ENCODE measurements at regions not wholly inside any gene's neighbourhood (a gene's known extent, or its start where the extent isn't known, plus 50 kb on each side); places are given as distances from the start of the nearest gene placed in this dataset.

- H3K9ac ChIP-seq (ENCODE audit: low read length) = no peak overlapping the region
- H3K27ac Mint-ChIP-seq = no peak overlapping the region
- ChIA-PET CTCF (no interaction called here), POLR2A (no interaction called here)
- no peaks in the 10 kb centered on the region for H3K36me3 ChIP-seq (replicated peaks in 1 of 2; ENCODE audit: control extremely low read depth in 1 of 2, control insufficient read depth in 1 of 2, extremely low read depth in 1 of 2, insufficient read depth in 2 of 2, low read length in 1 of 2)
- DNase-seq = no peak
- H3K79me2 ChIP-seq (ENCODE audit: control insufficient read depth, insufficient read depth, low read length) = no peaks in the 10 kb centered on the region
- no peaks in the 10 kb centered on the region for H3K9me3 Mint-ChIP-seq (ENCODE audit: insufficient read depth)
- peaks cover 0 to 8% (median 0%) of the 10 kb centered on the region in 4 experiments for H3K27me3 ChIP-seq (replicated peaks in 1 of 4; ENCODE audit: control extremely low read depth in 1 of 4, control insufficient read depth in 3 of 4, insufficient read depth in 4 of 4, low read length in 3 of 4)
- H3K4me1 ChIP-seq (ENCODE audit: control insufficient read depth in 2 of 2, insufficient read depth in 2 of 2, low read length in 2 of 2) = no peaks in the 10 kb centered on the region
- H3K4me3 ChIP-seq (ENCODE audit: control extremely low read depth in 1 of 5, extremely low read depth in 1 of 5, insufficient read depth in 1 of 5, low read depth in 2 of 5, low read length in 4 of 5) = no peak overlapping the region
- no peaks in the 10 kb centered on the region for H4K20me1 ChIP-seq (ENCODE audit: control insufficient read depth, insufficient read depth, low read length, poor library complexity, severe bottlenecking)
- H3K27ac ChIP-seq (ENCODE audit: low read length in 2 of 2) = no peak overlapping the region
- H2AFZ ChIP-seq (ENCODE audit: insufficient read depth, low read depth, low read length, poor library complexity, severe bottlenecking) = no peak overlapping the region
- H3K4me2 ChIP-seq (replicated peaks; ENCODE audit: low read depth, low read length, poor library complexity, severe bottlenecking) = no peak overlapping the region
- H3K27me3 Mint-ChIP-seq = peaks cover 11% of the 10 kb centered on the region
- TF ChIP-seq CTCF (IDR thresholded peaks at IDR 0.05) = no peak
- TF ChIP-seq EZH2 (IDR thresholded peaks at IDR 0.05; ENCODE audit: borderline replicate concordance, insufficient read depth, low read depth, low read length, poor library complexity, severe bottlenecking) = no peak
- no peak overlapping the region for H3K4me3 Mint-ChIP-seq
- peaks cover 0 to 3% (median 0%) of the 10 kb centered on the region in 3 donors for H3K9me3 ChIP-seq (ENCODE audit: control extremely low read depth in 1 of 3, control insufficient read depth in 2 of 3, insufficient read depth in 1 of 3, low read length in 2 of 3)
- no peaks in the 10 kb centered on the region for H3K4me1 Mint-ChIP-seq
- WGBS (ENCODE audit: insufficient coverage) = 89% methylated on average over 39 of the region's 40 CpGs
- ATAC-seq (ENCODE audit: low read depth) = no peak
- intact Hi-C loops (cut with micrococcal nuclease) = no loop called here
Observed at GRCh38 chr6:168129292-168130167, 50.5 kb upstream of the FRMD1 start.

GRCh38 chr6:168128631-168129291 lies 49.7 kb upstream of the FRMD1 start:
- Histone ChIP-seq H3K27me3 (replicated peaks in 1 of 4; ENCODE audit: control extremely low read depth in 1 of 4, control insufficient read depth in 3 of 4, insufficient read depth in 4 of 4, low read length in 3 of 4) (peaks cover 0 to 8% (median 0%) of the 10 kb centered on the region in 4 experiments), H3K79me2 (ENCODE audit: control insufficient read depth, insufficient read depth, low read length) (no peaks in the 10 kb centered on the region), H3K4me2 (replicated peaks; ENCODE audit: low read depth, low read length, poor library complexity, severe bottlenecking) (no peak overlapping the region), H2AFZ (ENCODE audit: insufficient read depth, low read depth, low read length, poor library complexity, severe bottlenecking) (no peak overlapping the region), H3K4me3 (ENCODE audit: control extremely low read depth in 1 of 5, extremely low read depth in 1 of 5, insufficient read depth in 1 of 5, low read depth in 2 of 5, low read length in 4 of 5) (no peak overlapping the region), H3K9ac (ENCODE audit: low read length) (no peak overlapping the region), H3K36me3 (replicated peaks in 1 of 2; ENCODE audit: control extremely low read depth in 1 of 2, control insufficient read depth in 1 of 2, extremely low read depth in 1 of 2, insufficient read depth in 2 of 2, low read length in 1 of 2) (no peaks in the 10 kb centered on the region), H3K4me1 (ENCODE audit: control insufficient read depth in 2 of 2, insufficient read depth in 2 of 2, low read length in 2 of 2) (no peaks in the 10 kb centered on the region), H3K27ac (ENCODE audit: low read length in 2 of 2) (no peak overlapping the region), H4K20me1 (ENCODE audit: control insufficient read depth, insufficient read depth, low read length, poor library complexity, severe bottlenecking) (no peaks in the 10 kb centered on the region), H3K9me3 (ENCODE audit: control extremely low read depth in 1 of 3, control insufficient read depth in 2 of 3, insufficient read depth in 1 of 3, low read length in 2 of 3) (peaks cover 0 to 3% (median 0%) of the 10 kb centered on the region in 3 donors)
- Mint-ChIP-seq H3K9me3 (ENCODE audit: insufficient read depth) (no peaks in the 10 kb centered on the region), H3K4me1 (no peaks in the 10 kb centered on the region), H3K4me3 (no peak overlapping the region), H3K27ac (no peak overlapping the region), H3K27me3 (peaks cover 11% of the 10 kb centered on the region)
- DNase-seq = no peak
- intact Hi-C loops (cut with micrococcal nuclease) = no loop called here
- CTCF ChIA-PET = no interaction called here
- POLR2A ChIA-PET = no interaction called here
- no peak for ATAC-seq (ENCODE audit: low read depth)
- TF ChIP-seq EZH2 (IDR thresholded peaks at IDR 0.05; ENCODE audit: borderline replicate concordance, insufficient read depth, low read depth, low read length, poor library complexity, severe bottlenecking) = no peak
- TF ChIP-seq CTCF (IDR thresholded peaks at IDR 0.05) = no peak
- 93% methylated on average over 25 of the region's 27 CpGs for WGBS (ENCODE audit: insufficient coverage)
